HG03558 (cell line): ENCODE measurements at regions not wholly inside any gene's neighbourhood (a gene's known extent, or its start where the extent isn't known, plus 50 kb on each side); places are given as distances from the start of the nearest gene placed in this dataset.

Source experiments
- ATAC-seq: cut with Tn5 transposase; IDR thresholded peaks from one replicate; pipeline ENCODE4 v1.9.1; 2021; ENCODE audit warnings: moderate number of reproducible peaks; ENCODE audit not compliant: unreplicated experiment; ENCODE audit errors: extremely low read depth

- ATAC-seq: no peak
Measured at GRCh38 chr15:47364230-47365141, 352.8 kb upstream of the SEMA6D start.

DNA sequence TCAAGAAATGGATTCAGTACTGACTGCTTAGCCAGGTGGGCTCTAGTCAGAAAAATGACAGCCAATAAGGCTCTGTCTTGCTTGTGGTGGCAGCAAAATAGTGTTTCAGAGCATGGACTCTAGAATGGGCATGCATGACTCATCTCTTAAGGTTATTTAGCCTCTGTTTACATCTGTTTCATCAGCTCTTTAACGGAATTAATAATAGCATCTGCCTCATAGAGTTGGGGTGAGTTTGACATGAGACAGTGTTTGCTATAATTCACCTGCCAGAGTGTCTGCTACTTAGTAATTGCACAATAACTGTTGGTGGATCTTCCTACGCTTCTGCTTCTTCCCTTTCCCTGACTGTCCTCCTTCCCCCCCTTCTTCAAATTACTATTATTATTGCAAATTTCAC lies 350.4 kb upstream of the SEMA6D start:
- no peak for ATAC-seq

- no peak for ATAC-seq
Measured at GRCh38 chr15:47367726-47368390, 349.4 kb upstream of the SEMA6D start.

GRCh38 chr15:47371939-47372338 lies 345.4 kb upstream of the SEMA6D start:
- no peak for ATAC-seq

DNA sequence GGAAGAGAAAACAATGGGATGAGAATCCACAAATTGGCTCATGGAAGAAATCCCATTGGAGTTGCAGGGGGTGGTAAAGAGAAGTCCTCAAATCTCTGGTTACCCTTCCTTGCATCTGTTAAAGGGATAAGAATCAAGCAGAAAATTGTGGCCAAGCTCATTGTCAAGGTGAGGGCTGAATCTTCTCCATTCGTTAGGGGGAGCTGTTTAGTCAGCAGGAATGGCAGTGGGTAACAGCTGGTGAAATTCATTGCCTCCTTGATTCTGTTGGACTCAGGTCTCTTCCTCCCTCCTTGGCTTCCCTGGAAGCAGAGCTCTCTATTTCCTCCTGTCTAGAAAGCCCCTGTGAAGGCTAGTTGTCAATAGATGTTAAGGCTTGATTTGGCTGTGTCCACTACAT lies 343.1 kb upstream of the SEMA6D start:
- no peak for ATAC-seq

DNA sequence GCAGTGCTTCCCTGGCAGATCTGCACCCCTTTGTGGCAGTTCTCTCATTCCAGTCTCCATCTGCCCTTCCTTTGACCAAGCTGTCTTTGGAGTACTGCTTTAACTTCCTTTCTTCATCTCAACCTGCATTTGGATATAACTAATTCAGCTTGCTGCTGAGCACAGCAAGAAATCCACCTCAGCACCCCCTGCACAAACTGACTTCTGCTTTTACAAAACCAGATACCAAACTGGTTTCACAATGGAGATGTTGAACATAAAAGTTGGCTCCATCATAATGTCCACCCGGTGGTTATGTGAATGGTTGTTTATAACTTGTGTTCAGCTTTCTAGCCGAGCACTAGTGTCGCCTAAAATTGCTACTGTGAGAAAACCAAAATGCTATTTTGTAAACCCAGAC lies 341.1 kb upstream of the SEMA6D start:
- ATAC-seq: no peak

GRCh38 chr15:47377465-47377864 lies 339.8 kb upstream of the SEMA6D start:
- no peak for ATAC-seq

DNA sequence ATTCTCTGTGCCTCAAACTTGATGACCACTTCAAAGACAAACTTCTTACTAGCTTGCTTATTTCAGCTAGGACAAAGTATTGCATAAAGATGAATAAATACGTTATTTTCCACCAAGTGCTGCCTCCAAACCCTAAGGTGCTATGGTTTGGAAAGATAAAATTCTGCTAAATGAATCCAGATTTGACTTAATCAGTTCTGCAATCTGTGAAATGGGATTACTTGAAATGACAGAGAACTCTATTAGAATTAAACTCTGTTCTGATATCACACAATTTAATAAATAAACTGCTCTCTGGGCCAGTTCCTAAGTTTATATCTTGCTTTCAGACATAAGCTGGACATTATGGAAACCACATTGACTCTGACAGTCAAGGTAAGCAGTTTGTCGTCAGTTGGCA lies 338.8 kb upstream of the SEMA6D start:
- no peak for ATAC-seq

DNA sequence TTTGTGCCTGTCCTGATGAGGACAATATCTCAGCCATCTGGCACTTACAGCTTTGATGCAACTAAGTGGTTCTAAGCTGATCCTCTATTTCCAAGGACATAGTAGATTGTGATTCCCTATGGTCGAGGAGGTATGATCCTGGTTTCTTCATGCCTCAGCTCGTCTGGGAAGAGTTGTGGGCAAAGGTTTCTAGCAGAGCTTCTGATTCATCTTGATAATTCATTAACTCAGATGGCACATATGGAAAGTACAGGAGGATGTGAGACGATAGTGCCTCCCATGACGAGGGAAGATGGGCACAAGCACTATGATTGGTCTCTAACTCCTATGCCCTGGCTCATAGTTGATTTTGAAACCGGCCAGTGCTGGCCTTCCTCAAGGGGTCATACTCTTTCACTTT lies 334.2 kb upstream of the SEMA6D start:
- ATAC-seq: no peak

GRCh38 chr15:47383801-47384200 lies 333.5 kb upstream of the SEMA6D start:
- ATAC-seq: no peak

GRCh38 chr15:47384341-47384740 lies 333.0 kb upstream of the SEMA6D start:
- no peak for ATAC-seq

- ATAC-seq: no peak
Measured at GRCh38 chr15:47384776-47385175, 332.5 kb upstream of the SEMA6D start.

GRCh38 chr15:47386459-47386858 lies 330.8 kb upstream of the SEMA6D start:
- no peak for ATAC-seq

DNA sequence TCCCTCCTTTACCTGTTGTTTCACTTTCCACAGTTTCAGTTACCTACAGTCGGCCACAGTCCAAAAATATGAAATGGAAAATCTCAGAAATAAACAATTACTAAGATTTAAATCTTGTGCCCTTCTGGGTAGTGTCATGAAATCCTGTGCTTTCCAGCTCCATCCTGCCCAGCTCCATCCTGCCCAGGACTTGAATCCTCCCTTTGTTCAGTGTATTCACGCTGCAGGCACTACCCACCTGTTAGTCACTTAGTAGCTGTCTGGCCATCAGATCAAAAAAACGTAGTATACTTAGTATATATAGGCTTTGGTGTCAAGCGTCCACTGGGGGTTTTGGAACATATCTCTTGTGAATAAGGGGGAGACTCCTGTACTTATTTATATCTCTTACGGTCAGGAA lies 329.0 kb upstream of the SEMA6D start:
- no peak for ATAC-seq

- ATAC-seq: no peak
Measured at GRCh38 chr15:47390208-47390765, 327.0 kb upstream of the SEMA6D start.

- no peak for ATAC-seq
Measured at GRCh38 chr15:47394286-47394809, 323.0 kb upstream of the SEMA6D start.

DNA sequence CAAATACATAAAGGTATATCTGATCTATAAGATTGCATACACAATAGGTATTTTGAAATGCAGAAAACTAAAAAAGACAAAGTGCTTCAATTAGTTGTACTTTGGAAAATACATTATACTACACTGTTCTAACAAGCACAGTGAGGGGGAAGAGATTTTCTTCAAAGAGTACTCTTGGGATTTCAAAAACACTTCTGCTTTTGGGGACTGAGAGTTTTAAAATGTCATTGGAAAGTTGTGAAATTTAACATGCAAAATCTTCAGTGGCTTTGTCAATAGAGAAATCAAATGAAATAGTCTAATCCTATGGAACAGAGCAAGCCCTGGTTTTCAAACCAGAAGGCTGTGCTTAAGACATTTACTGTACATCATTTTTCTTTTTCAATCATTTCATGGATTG lies 322.2 kb upstream of the SEMA6D start:
- no peak for ATAC-seq

DNA sequence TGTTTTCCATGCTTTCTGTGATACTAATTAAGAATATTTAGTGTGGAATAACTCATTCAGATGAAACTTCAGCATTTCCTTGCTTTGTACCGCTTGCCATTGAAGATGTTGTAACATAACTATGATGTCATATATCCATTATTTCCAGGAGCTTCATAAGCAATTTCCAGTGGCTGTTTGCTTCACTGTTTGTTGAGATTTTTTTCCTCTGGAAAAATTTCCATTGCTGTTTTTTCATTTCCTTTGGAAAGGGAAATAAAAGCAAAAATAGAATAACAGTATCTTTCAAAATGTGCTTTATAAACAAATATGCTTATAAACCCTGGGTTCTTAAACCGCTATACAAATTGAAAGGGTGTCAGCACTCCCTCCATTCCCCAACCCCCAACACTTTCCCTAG lies 319.6 kb upstream of the SEMA6D start:
- ATAC-seq: no peak

GRCh38 chr15:47398132-47398531 lies 319.2 kb upstream of the SEMA6D start:
- ATAC-seq: no peak

- no peak for ATAC-seq
Measured at GRCh38 chr15:47398594-47398993, 318.7 kb upstream of the SEMA6D start.

GRCh38 chr15:47399100-47399499 lies 318.2 kb upstream of the SEMA6D start:
- ATAC-seq: no peak
